H1 (cell line): ENCODE measurements at regions not wholly inside any gene's neighbourhood (a gene's known extent, or its start where the extent isn't known, plus 50 kb on each side); places are given as distances from the start of the nearest gene placed in this dataset.

Experiments used
- CTCF ChIA-PET: fragments of 300-600 bp; sonication (Branson Sonifier 250); formaldehyde crosslinking; loops from one replicate; lab custom pipeline; 2021; ENCODE audit not compliant: partially characterized antibody; lab: Charles Lee
- POLR2A ChIA-PET: fragments of 300-600 bp; sonication (Branson Sonifier 250); formaldehyde crosslinking; loops from one replicate; lab custom pipeline; 2021; ENCODE audit warnings: inconsistent platforms; ENCODE audit not compliant: partially characterized antibody; lab: Charles Lee
- DNase-seq, 2 experiments: peaks; one replicate each; pipeline versions ENCODE4 v3.0.0 to v3.0.0-alpha.2; 2010 to 2022; ENCODE audit warnings: low spot score in 2 of 2, low read depth in 1 of 2, mixed read lengths in 1 of 2
- FAIRE-seq: peaks from 2 replicates; lab custom pipeline; 2011; peaks lifted over from hg19 to GRCh38; lab: Jason Lieb, UNC
- H2AFZ ChIP-seq: 2 replicates; pipeline ENCODE4 v1.8.1; 2012; ENCODE audit warnings: low read length, inconsistent platforms
- H2AK5ac ChIP-seq: 2 replicates; pipeline ENCODE4 v1.6.1; 2013; ENCODE audit warnings: low read depth, low read length
- H2BK120ac ChIP-seq: replicated peaks from 2 replicates; pipeline ENCODE3; 2013; ENCODE audit warnings: low read depth, low read length, inconsistent platforms
- H2BK12ac ChIP-seq: 2 replicates; pipeline ENCODE4 v1.6.1; 2013; ENCODE audit warnings: low read depth, low read length
- H2BK15ac ChIP-seq: 2 replicates; pipeline ENCODE4 v1.6.1; 2013; ENCODE audit warnings: low read length
- H2BK20ac ChIP-seq: 2 replicates; pipeline ENCODE4 v1.6.1; 2013; ENCODE audit warnings: low read length
- H2BK5ac ChIP-seq: 2 replicates; pipeline ENCODE4 v1.6.1; 2013; ENCODE audit warnings: low read depth, low read length
- H3K14ac ChIP-seq: 2 replicates; pipeline ENCODE4 v1.6.1; 2013; ENCODE audit warnings: inconsistent platforms; ENCODE audit not compliant: insufficient read length
- H3K18ac ChIP-seq: 2 replicates; pipeline ENCODE4 v1.6.1; 2013; ENCODE audit warnings: low read length; ENCODE audit errors: extremely low read depth
- H3K23ac ChIP-seq: 2 replicates; pipeline ENCODE4 v1.6.1; 2013; ENCODE audit warnings: inconsistent platforms; ENCODE audit not compliant: insufficient read length
- H3K23me2 ChIP-seq: 2 replicates; pipeline ENCODE4 v1.6.1; 2013; ENCODE audit warnings: low read depth, low read length
- H3K27ac ChIP-seq: 2 replicates; pipeline ENCODE4 v1.6.1; 2011; ENCODE audit warnings: low read depth, low read length, inconsistent platforms
- H3K27me3 ChIP-seq, 4 experiments: replicated peaks in 1 of 4; 1 replicate in 1 of 4; 2 replicates in 3 of 4; pipeline versions ENCODE4 v1.6.1 to v1.8.1; 2011 to 2013; ENCODE audit warnings: low read length in 3 of 4, mild to moderate bottlenecking in 3 of 4, inconsistent platforms in 2 of 4, mixed read lengths in 2 of 4, moderate library complexity in 1 of 4; ENCODE audit not compliant: control insufficient read depth in 3 of 4, insufficient read depth in 3 of 4; ENCODE audit errors: extremely low read depth in 1 of 4
- H3K36me3 ChIP-seq, 4 experiments: 2 replicates each; pipeline versions ENCODE4 v1.6.1 to v1.8.1; 2011 to 2013; ENCODE audit warnings: mild to moderate bottlenecking in 4 of 4, low read length in 3 of 4, moderate library complexity in 2 of 4, control low read depth in 1 of 4, inconsistent platforms in 1 of 4; ENCODE audit not compliant: insufficient read depth in 4 of 4, control insufficient read depth in 2 of 4
- H3K4ac ChIP-seq: replicated peaks from 2 replicates; pipeline ENCODE3; 2013; ENCODE audit warnings: low read length, low read depth, mixed read lengths, inconsistent platforms; ENCODE audit not compliant: insufficient read length
- H3K4me1 ChIP-seq, 4 experiments: replicated peaks in 1 of 4; 1 replicate in 1 of 4; 2 replicates in 3 of 4; pipeline versions ENCODE4 v1.6.1 to v1.8.1; 2011 to 2013; ENCODE audit warnings: low read length in 3 of 4, inconsistent platforms in 2 of 4, mixed read lengths in 1 of 4; ENCODE audit not compliant: insufficient read depth in 4 of 4, control insufficient read depth in 3 of 4
- H3K4me2 ChIP-seq, 2 experiments: 2 replicates each; pipeline versions ENCODE4 v1.6.1 to v1.8.1; 2011 to 2013; ENCODE audit warnings: low read depth in 2 of 2, low read length in 2 of 2, control low read depth in 1 of 2, inconsistent platforms in 1 of 2, mild to moderate bottlenecking in 1 of 2; ENCODE audit not compliant: insufficient read depth in 1 of 2
- H3K4me3 ChIP-seq, 4 experiments: fragments of 200-600, 300-600 bp in 1 of 4; sonication (generic), shearing (Covaris generic), sonication (Bioruptor Twin) in 1 of 4; 2 replicates each; pipeline versions ENCODE4 v1.5.1 to v1.8.1; 2011 to 2016; ENCODE audit warnings: low read length in 4 of 4, low read depth in 3 of 4, control low read depth in 2 of 4, inconsistent platforms in 2 of 4, mild to moderate bottlenecking in 2 of 4, mixed read lengths in 1 of 4, moderate library complexity in 1 of 4; ENCODE audit not compliant: insufficient read depth in 2 of 4; ENCODE audit errors: extremely low read depth in 1 of 4
- H3K56ac ChIP-seq: replicated peaks from 2 replicates; pipeline ENCODE3; 2013; ENCODE audit warnings: low read depth, mild to moderate bottlenecking, mixed read lengths, low read length, inconsistent platforms; ENCODE audit not compliant: insufficient read length
- H3K79me1 ChIP-seq: 2 replicates; pipeline ENCODE4 v1.6.1; 2013; ENCODE audit warnings: low read depth, low read length, control low read depth
- H3K79me2 ChIP-seq, 2 experiments: 2 replicates each; pipeline versions ENCODE4 v1.6.1 to v1.8.1; 2012 to 2013; ENCODE audit warnings: low read length in 2 of 2, mild to moderate bottlenecking in 2 of 2, inconsistent platforms in 1 of 2; ENCODE audit not compliant: insufficient read depth in 2 of 2, control insufficient read depth in 1 of 2
- H3K9ac ChIP-seq, 4 experiments: replicated peaks in 1 of 4; 1 replicate in 1 of 4; 2 replicates in 3 of 4; pipeline versions ENCODE4 v1.6.1 to v1.8.1; 2011 to 2013; ENCODE audit warnings: low read depth in 3 of 4, low read length in 3 of 4, control low read depth in 2 of 4, mild to moderate bottlenecking in 2 of 4, moderate library complexity in 2 of 4, inconsistent platforms in 1 of 4; ENCODE audit errors: extremely low read depth in 1 of 4
- H3K9me3 ChIP-seq, 2 experiments: 2 replicates each; pipeline versions ENCODE4 v1.6.1 to v1.8.1; 2012 to 2013; ENCODE audit warnings: mild to moderate bottlenecking in 2 of 2, moderate library complexity in 2 of 2, control low read depth in 1 of 2, inconsistent platforms in 1 of 2, low read depth in 1 of 2, low read length in 1 of 2, mixed read lengths in 1 of 2; ENCODE audit not compliant: insufficient read depth in 2 of 2
- H4K20me1 ChIP-seq, 2 experiments: replicated peaks in 1 of 2; 2 replicates each; pipeline versions ENCODE3 to v1.8.1; 2011 to 2013; ENCODE audit warnings: inconsistent platforms in 2 of 2, low read length in 2 of 2, mild to moderate bottlenecking in 1 of 2; ENCODE audit not compliant: insufficient read depth in 2 of 2, control insufficient read depth in 1 of 2
- H4K5ac ChIP-seq: 2 replicates; pipeline ENCODE4 v1.6.1; 2013; ENCODE audit warnings: low read length, low read depth, mixed read lengths, inconsistent platforms; ENCODE audit not compliant: insufficient read length
- H4K8ac ChIP-seq: 2 replicates; pipeline ENCODE4 v1.8.0; 2013; ENCODE audit warnings: mild to moderate bottlenecking, moderate library complexity, low read length, inconsistent platforms; ENCODE audit not compliant: insufficient read depth; ENCODE audit errors: extremely low read depth
- H4K91ac ChIP-seq: replicated peaks from 2 replicates; pipeline ENCODE3; 2013; ENCODE audit warnings: low read length, mixed read lengths, inconsistent platforms; ENCODE audit not compliant: insufficient read length
- EP300 ChIP-seq, 2 experiments: IDR thresholded peaks; 1 replicate in 1 of 2; 2 replicates in 1 of 2; pipeline ENCODE4 v1.6.1; 2011 to 2012; ENCODE audit warnings: low read depth in 2 of 2, low read length in 2 of 2, mild to moderate bottlenecking in 2 of 2, borderline replicate concordance in 1 of 2, inconsistent platforms in 1 of 2, moderate library complexity in 1 of 2
- GABPA ChIP-seq: IDR thresholded peaks from 2 replicates; pipeline ENCODE4 v1.6.1; 2011; ENCODE audit warnings: mild to moderate bottlenecking, low read length, moderate library complexity, borderline replicate concordance; ENCODE audit not compliant: insufficient read depth
- KDM1A ChIP-seq: fragments of 200-600, 300-600 bp; sonication (generic); IDR thresholded peaks from 2 replicates; pipeline ENCODE4 v1.7.1; 2016; ENCODE audit warnings: mild to moderate bottlenecking, low read length, borderline replicate concordance
- MAFK ChIP-seq: IDR thresholded peaks from 2 replicates; pipeline ENCODE4 v1.6.1; 2012; ENCODE audit warnings: low read depth, mild to moderate bottlenecking, improper control_type of control experiment, low read length
- POLR2A ChIP-seq, 2 experiments: IDR thresholded peaks; 1 replicate in 1 of 2; 2 replicates in 1 of 2; pipeline ENCODE4 v1.6.1; 2011; ENCODE audit warnings: low read depth in 2 of 2, low read length in 2 of 2, mild to moderate bottlenecking in 2 of 2; ENCODE audit errors: control extremely low read depth in 1 of 2
- POU5F1 ChIP-seq: IDR thresholded peaks from 2 replicates; pipeline ENCODE4 v1.6.1; 2011; ENCODE audit warnings: low read depth, mild to moderate bottlenecking, low read length, moderate library complexity
- WGBS, 2 experiments: shearing (Covaris generic) in 1 of 2; methylation state at CpG; one replicate each; pipeline versions ENCODE4 v1.1.6 to v1.1.7; 2013 to 2015; ENCODE audit warnings: low lambda C conversion rate in 2 of 2, mixed read lengths in 2 of 2, inconsistent platforms in 1 of 2, low coverage in 1 of 2, missing lambda C conversion rate in 1 of 2; ENCODE audit not compliant: insufficient replicate concordance in 2 of 2, insufficient coverage in 1 of 2, insufficient read length in 1 of 2; ENCODE audit errors: extremely low coverage in 1 of 2, missing lambda C conversion rate in 1 of 2; 5-methylcytosine and 5-hydroxymethylcytosine counted together
- TF ChIP-seq, protein P1 (sequence below): IDR thresholded peaks from 2 replicates; pipeline ENCODE4 v1.6.1; 2011; ENCODE audit warnings: low read length, improper control_type of control experiment

DNA sequence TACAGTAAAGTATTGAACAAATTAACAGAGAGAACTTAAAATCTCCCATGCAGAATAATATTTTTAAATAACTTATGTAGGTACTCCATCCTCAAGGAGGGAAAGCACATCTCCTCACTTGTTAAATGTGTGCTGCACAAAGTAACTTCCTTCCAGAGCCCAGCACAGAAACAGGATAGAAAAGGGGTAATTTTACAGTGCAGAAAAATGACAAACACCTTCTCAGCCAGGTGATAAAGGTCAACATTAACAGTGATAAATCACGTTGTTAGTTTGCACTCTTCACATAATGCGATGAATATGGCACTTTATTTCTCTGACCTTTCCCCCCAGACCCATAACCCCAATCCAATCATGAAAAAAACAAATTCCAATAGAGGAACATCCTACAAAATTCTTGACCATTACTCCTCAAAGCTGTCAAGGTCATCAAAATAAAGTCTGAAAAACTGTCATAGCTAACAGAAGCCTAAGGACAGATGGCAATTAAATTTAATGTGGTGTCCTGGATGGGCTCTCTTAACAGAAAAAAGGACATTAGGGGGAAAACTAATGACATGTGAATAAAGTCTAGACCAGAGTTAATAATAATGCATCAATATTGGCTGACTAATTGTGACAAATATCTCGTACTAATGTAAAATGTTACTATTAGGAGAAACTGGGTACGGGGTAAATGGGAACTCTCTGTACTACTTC, 547.4 kb upstream of the AGA start:
- TF ChIP-seq KDM1A (no peak), MAFK (no peak), GABPA (no peak), EP300 (IDR thresholded peaks at IDR 0.05; ENCODE audit: borderline replicate concordance in 1 of 2, low read depth in 2 of 2, low read length in 2 of 2) (no peak), POLR2A (IDR thresholded peaks at IDR 0.05; ENCODE audit: control extremely low read depth in 1 of 2, low read depth in 2 of 2, low read length in 2 of 2) (no peak), POU5F1 (no peak)
- TF ChIP-seq, protein P1, sequence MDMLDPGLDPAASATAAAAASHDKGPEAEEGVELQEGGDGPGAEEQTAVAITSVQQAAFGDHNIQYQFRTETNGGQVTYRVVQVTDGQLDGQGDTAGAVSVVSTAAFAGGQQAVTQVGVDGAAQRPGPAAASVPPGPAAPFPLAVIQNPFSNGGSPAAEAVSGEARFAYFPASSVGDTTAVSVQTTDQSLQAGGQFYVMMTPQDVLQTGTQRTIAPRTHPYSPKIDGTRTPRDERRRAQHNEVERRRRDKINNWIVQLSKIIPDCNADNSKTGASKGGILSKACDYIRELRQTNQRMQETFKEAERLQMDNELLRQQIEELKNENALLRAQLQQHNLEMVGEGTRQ = no peak
- Histone ChIP-seq H3K79me2 (no peaks in the 10 kb centered on the region), H3K4me3 (no peak overlapping the region), H2BK20ac (no peak overlapping the region), H3K79me1 (no peaks in the 10 kb centered on the region), H4K20me1 (no peaks in the 10 kb centered on the region), H2AFZ (no peak overlapping the region), H3K18ac (no peak overlapping the region), H3K27me3 (no peaks in the 10 kb centered on the region), H2BK12ac (no peak overlapping the region), H3K9ac (no peak overlapping the region), H3K56ac (no peak overlapping the region), H2BK5ac (no peak overlapping the region), H4K8ac (no peak overlapping the region), H3K4ac (no peak overlapping the region), H3K23me2 (no peaks in the 10 kb centered on the region), H3K23ac (no peak overlapping the region), H2BK15ac (no peak overlapping the region), H3K4me2 (no peak overlapping the region), H3K9me3 (no peaks in the 10 kb centered on the region), H3K14ac (no peak overlapping the region), H4K91ac (no peak overlapping the region), H2BK120ac (no peak overlapping the region), H3K27ac (no peak overlapping the region), H3K4me1 (peaks cover 0 to 9% (median 1%) of the 10 kb centered on the region in 4 experiments; a peak in 1 of 7 replicates), H3K36me3 (no peaks in the 10 kb centered on the region), H4K5ac (no peak overlapping the region), H2AK5ac (no peak overlapping the region)
- 92% methylated on average over 4 of the region's 4 CpGs; no CpG with 5 or more reads in 1 of the 2 experiments for WGBS, 2 experiments
- ChIA-PET POLR2A (no interaction called here), CTCF (no interaction called here)
- FAIRE-seq (no peak), DNase-seq (no peak)
